AG04449 (cell line): ENCODE measurements at regions not wholly inside any gene's neighbourhood (a gene's known extent, or its start where the extent isn't known, plus 50 kb on each side); places are given as distances from the start of the nearest gene placed in this dataset.
"Not testable (repeated sequence)": the region's sequence is repeated elsewhere in the genome, so short reads cannot be mapped to it uniquely, and the experiment has no call there.

Experiments
- CTCF ChIA-PET: fragments of 350-600 bp; formaldehyde crosslinking; extraction: SDS; loops from one replicate; lab custom pipeline; 2021; ENCODE audit warnings: antibody characterized with exemption; lab: Yijun Ruan, JAX
- POLR2A ChIA-PET: fragments of 400-600, 350-600 bp; formaldehyde crosslinking; extraction: SDS; loops from one replicate; lab custom pipeline; 2020; ENCODE audit warnings: antibody characterized with exemption, inconsistent platforms; lab: Yijun Ruan, JAX
- DNase-seq: peaks from one replicate; pipeline ENCODE4 v3.0.0-alpha.2; 2010; ENCODE audit warnings: low read depth, low spot score
- H3K4me3 ChIP-seq: 2 replicates; pipeline ENCODE4 v1.5.1; 2011; ENCODE audit warnings: low read depth, mild to moderate bottlenecking, control low read depth, low read length
- CTCF ChIP-seq: IDR thresholded peaks from one replicate; pipeline ENCODE4 v1.5.1; 2011; ENCODE audit warnings: mild to moderate bottlenecking, moderate library complexity, low read length, control low read depth, inconsistent platforms; ENCODE audit not compliant: insufficient read depth; ENCODE audit errors: missing control alignments

DNA sequence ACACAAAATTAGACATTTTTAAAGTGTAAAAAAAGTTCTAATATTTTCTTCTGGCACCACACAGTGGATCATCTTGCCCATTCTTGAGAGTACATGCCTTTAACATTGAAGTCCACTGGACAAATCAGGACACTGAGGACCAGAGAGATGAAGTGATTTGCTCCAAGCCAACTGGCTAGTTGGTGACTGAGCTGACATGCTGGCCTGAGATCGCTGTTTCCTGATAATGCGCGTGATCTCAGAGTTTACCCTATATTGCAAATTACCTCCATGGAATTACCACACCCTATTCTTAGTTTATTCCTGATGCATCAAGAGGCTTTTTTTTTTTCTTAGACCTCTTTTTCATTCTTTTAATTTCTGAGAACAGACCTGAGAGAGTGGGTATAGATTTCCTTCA is 432.8 kb downstream of the CD83 start:
- ChIA-PET POLR2A (no interaction called here), CTCF (no interaction called here)
- TF ChIP-seq CTCF = no peak
- no peak for DNase-seq
- H3K4me3 ChIP-seq = no peak overlapping the region

GRCh38 chr6:14550822-14551221 is 433.2 kb downstream of the CD83 start:
- no peak for TF ChIP-seq CTCF
- POLR2A ChIA-PET = no interaction called here
- H3K4me3 ChIP-seq = no peak overlapping the region
- no peak for DNase-seq
- CTCF ChIA-PET = no interaction called here

DNA sequence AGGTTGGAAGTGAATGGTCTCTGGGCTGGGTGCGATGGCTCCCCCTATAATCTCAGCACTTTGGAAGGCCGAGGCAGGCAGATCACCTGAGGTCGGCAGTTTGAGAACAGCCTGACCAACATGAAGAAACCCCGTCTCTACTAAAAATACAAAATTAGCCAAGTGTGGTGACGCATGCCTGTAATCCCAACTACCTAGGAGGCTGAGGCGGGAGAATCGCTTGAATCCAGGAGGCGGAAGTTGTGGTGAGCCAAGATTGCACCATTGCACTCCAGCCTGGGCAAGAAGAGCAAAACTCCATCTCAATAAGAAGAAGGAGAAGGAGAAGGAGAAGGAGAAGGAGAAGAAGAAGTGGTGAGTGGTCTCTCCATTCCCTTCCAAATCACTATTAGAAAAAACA is 434.0 kb downstream of the CD83 start:
- DNase-seq, CTCF ChIA-PET, H3K4me3 ChIP-seq, POLR2A ChIA-PET: not testable (repeated sequence)

- POLR2A ChIA-PET = no interaction called here
- CTCF ChIA-PET = no interaction called here
- DNase-seq = no peak
- no peak for TF ChIP-seq CTCF
- no peak overlapping the region for H3K4me3 ChIP-seq
These were observed 435.3 kb downstream of the CD83 start for GRCh38 chr6:14552891-14553290.

GRCh38 chr6:14553515-14553914 is 435.9 kb downstream of the CD83 start:
- POLR2A ChIA-PET = no interaction called here
- CTCF ChIA-PET = no interaction called here
- H3K4me3 ChIP-seq = no peak overlapping the region
- TF ChIP-seq CTCF = no peak
- DNase-seq = no peak

DNA sequence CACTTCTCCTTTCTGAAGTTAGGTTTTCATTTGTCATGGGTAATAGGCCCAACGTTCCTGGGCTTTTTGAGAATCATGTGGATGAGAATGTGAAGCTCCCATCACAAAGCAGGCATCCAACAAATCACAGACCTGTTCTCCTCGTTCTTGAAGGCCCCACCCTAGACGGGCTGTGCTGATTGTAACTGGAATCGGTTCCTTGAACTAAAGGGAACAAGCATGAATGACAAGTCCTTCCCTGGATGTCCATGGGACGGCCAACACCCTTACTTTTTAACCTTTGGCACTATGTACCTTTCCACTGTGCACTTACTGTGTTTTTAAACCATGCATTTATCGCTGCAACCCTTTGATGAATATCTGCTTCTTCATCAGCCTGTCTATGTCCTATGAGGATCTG is 438.2 kb downstream of the CD83 start:
- POLR2A ChIA-PET = no interaction called here
- CTCF ChIA-PET = no interaction called here
- TF ChIP-seq CTCF = no peak
- DNase-seq = no peak
- no peak overlapping the region for H3K4me3 ChIP-seq

DNA sequence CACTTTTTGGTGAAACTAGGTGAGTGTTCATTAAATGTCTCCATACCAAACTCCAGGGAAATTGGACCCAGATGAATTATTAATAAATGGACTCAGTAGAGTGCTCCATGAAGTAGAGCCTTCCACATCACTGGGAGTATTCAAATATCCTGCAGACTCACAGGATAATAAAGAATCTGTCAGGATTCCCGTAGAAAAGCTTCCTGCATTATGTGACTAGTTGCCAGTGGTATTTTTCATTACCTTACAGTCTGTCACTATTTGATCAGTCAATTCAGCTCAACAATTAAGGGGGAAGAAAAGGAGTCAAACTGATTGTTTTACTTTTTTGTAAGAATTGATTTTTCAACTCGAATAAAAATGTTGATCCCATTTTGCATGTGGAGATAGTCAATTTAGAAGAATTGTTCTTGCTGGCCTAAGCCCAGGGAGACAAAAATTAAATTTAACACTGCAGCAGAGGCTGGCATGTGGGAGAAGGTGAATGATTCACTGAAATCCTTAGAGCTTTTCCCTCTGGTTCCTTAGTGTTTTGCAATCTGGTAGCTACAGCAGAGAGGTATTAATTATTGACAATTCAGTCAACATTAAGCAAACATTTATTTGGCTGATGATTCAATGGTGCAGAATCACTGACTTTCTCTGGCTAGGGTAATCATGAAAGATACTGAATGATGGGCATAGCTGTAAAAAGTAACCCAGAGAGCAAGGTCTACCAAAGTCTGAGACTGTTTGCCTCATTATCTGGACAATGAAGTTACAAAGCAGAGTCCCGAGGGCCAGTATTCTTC is 442.4 kb downstream of the CD83 start:
- ChIA-PET POLR2A (no interaction called here), CTCF (no interaction called here)
- no peak for TF ChIP-seq CTCF
- no peak for DNase-seq
- no peak overlapping the region for H3K4me3 ChIP-seq

DNA sequence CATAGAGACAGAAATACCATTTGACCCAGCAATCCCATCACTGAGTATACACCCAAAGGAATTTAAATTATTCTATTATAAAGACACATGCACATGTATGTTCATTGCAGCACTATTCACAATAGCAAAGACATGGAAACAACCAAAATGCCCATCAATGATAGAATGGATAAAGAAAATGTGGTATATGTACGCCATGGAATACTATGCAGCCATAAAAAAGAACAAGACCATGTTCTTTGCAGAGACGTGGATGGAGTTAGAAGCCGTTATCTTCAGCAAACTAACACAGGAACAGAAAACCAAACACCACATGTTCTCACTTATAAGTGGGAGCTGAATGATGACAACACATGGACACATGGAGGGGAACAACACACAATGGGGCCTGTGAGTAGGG is 444.0 kb downstream of the CD83 start:
- POLR2A ChIA-PET, H3K4me3 ChIP-seq, DNase-seq, CTCF ChIA-PET: not testable (repeated sequence)
